Vagina (tissue), 2 donors: ENCODE measurements at regions not wholly inside any gene's neighbourhood (a gene's known extent, or its start where the extent isn't known, plus 50 kb on each side); places are given as distances from the start of the nearest gene placed in this dataset.

ENCODE experiments used
- DNase-seq, 2 donors: peaks; one replicate each; pipeline ENCODE4 v3.0.0-alpha.2; 2017; ENCODE audit errors: extremely low spot score in 2 of 2
- H3K27ac ChIP-seq: fragments of 200-600 bp; sonication (generic); one replicate; pipeline ENCODE4 v1.5.1; 2019
- H3K27me3 ChIP-seq: fragments of 200-600 bp; sonication (generic); one replicate; pipeline ENCODE4 v1.5.1; 2019
- H3K36me3 ChIP-seq, 2 donors: fragments of 200-600 bp; sonication (generic); one replicate each; pipeline ENCODE4 v1.5.1; 2017 to 2019
- H3K4me1 ChIP-seq: fragments of 200-600 bp; sonication (generic); one replicate; pipeline ENCODE4 v1.5.1; 2019
- H3K4me3 ChIP-seq, 2 donors: fragments of 200-600 bp; sonication (generic); 1 replicate in 1 of 2; 2 replicates in 1 of 2; pipeline ENCODE4 v1.5.1; 2016 to 2019
- H3K9me3 ChIP-seq: fragments of 200-600 bp; sonication (generic); one replicate; pipeline ENCODE4 v1.5.1; 2019
- POLR2A ChIP-seq, 2 donors: fragments of 450-650 bp; IDR thresholded peaks; one replicate each; pipeline ENCODE4 v1.6.1; 2017; ENCODE audit warnings: antibody characterized with exemption in 2 of 2, mild to moderate bottlenecking in 2 of 2, moderate library complexity in 2 of 2
- POLR2AphosphoS5 ChIP-seq, 2 donors: sonication (generic); formaldehyde crosslinking; IDR thresholded peaks; one replicate each; pipeline ENCODE4 v1.9.0; 2017; ENCODE audit warnings: antibody characterized with exemption in 2 of 2, mild to moderate bottlenecking in 2 of 2, low read depth in 1 of 2; ENCODE audit not compliant: insufficient read depth in 1 of 2
- intact Hi-C: fragments of 100-400 bp; cut with DNase I; formaldehyde crosslinking; loops from one replicate; pipeline ENCODE4 v1.15.1; 2023
- TF ChIP-seq, protein P1 (sequence below), 3 experiments: fragments of 450-650 bp in 2 of 3; fragments of 200-600 bp in 1 of 3; sonication (generic) in 1 of 3; IDR thresholded peaks; one replicate each; pipeline ENCODE4 v1.5.1; 2017 to 2019; ENCODE audit warnings: antibody characterized with exemption in 3 of 3, mild to moderate bottlenecking in 2 of 3, moderate library complexity in 2 of 3

DNA sequence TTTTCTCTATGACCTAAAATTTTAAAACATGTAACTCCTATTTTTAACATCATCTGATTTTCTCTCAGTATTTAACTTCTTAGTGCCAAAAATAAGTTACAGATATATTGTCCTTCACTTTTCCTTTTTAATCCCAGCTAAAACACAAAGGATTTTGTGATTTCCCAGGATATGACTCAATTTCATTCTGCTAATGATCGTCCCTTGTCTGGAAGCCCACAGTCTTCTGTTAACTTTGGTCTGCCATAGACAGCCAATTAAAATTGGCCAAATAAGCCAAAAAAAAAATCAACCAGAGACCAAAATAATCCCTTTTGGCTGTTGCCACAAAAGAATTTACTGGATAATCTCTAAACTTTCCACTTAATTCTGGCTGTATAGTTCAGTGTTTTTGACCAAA lies 124.5 kb upstream of the FST start:
- Histone ChIP-seq H3K4me3 (no peak overlapping the region), H3K9me3 (no peaks in the 10 kb centered on the region), H3K4me1 (no peaks in the 10 kb centered on the region), H3K36me3 (no peaks in the 10 kb centered on the region), H3K27ac (no peak overlapping the region), H3K27me3 (no peaks in the 10 kb centered on the region)
- intact Hi-C loops, result no loop called here
- TF ChIP-seq POLR2AphosphoS5 (IDR thresholded peaks at IDR 0.05; ENCODE audit: insufficient read depth in 1 of 2, low read depth in 1 of 2) (no peak), POLR2A (IDR thresholded peaks at IDR 0.05) (no peak)
- TF ChIP-seq, protein P1, sequence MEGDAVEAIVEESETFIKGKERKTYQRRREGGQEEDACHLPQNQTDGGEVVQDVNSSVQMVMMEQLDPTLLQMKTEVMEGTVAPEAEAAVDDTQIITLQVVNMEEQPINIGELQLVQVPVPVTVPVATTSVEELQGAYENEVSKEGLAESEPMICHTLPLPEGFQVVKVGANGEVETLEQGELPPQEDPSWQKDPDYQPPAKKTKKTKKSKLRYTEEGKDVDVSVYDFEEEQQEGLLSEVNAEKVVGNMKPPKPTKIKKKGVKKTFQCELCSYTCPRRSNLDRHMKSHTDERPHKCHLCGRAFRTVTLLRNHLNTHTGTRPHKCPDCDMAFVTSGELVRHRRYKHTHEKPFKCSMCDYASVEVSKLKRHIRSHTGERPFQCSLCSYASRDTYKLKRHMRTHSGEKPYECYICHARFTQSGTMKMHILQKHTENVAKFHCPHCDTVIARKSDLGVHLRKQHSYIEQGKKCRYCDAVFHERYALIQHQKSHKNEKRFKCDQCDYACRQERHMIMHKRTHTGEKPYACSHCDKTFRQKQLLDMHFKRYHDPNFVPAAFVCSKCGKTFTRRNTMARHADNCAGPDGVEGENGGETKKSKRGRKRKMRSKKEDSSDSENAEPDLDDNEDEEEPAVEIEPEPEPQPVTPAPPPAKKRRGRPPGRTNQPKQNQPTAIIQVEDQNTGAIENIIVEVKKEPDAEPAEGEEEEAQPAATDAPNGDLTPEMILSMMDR (IDR thresholded peaks at IDR 0.05), result no peak
- no peak for DNase-seq

DNA sequence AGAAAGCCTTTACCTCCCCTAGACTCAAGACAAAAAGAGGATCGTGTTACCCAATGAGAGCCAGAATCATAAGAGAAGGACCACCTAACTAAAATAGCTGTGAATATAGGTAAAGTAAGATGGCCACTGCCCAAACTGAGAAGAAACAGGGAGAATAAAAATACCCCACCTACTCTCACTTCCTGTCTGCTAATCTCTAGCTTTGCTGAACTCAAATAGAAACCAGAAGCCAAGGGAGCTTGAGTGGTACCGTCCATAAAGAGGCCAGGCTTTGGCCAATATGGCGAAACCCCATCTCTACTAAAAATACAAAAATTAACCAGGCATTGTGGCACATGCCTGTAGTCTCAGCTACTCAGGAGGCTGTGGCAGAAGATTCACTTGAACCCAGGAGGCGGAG lies 123.0 kb upstream of the FST start:
- no peaks in the 10 kb centered on the region for H3K27me3 ChIP-seq
- no peak overlapping the region for H3K27ac ChIP-seq
- intact Hi-C loops, result no loop called here
- H3K4me3 ChIP-seq, result no peak overlapping the region
- no peaks in the 10 kb centered on the region for H3K9me3 ChIP-seq
- H3K36me3 ChIP-seq, result no peaks in the 10 kb centered on the region
- H3K4me1 ChIP-seq, result no peaks in the 10 kb centered on the region
- DNase-seq, result no peak
- TF ChIP-seq, protein P1 (IDR thresholded peaks at IDR 0.05), result no peak
- no peak for TF ChIP-seq POLR2AphosphoS5 (IDR thresholded peaks at IDR 0.05; ENCODE audit: insufficient read depth in 1 of 2, low read depth in 1 of 2)
- TF ChIP-seq POLR2A (IDR thresholded peaks at IDR 0.05), result no peak

DNA sequence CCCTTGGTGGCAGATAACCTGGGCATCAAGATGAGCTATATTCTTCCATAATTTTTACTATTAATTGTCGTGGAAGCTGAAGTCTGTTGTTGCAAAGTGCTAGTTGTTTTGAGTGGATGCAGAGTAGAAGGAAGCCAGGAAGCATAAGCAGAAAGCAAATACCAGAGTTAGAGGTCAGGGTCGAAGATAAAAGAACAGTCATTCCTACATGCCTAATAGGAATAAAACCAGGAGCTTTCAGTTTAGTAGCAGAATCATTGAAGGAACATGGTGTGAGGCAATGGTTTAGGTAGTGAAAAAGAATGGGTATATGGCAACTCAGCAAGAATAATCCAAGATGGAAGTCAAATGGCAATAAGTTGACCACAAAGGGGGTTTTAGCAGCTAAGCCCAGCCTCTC lies 121.6 kb upstream of the FST start:
- no peak for DNase-seq
- no peak overlapping the region for H3K4me3 ChIP-seq
- no peaks in the 10 kb centered on the region for H3K4me1 ChIP-seq
- intact Hi-C loops, result no loop called here
- H3K36me3 ChIP-seq, result no peaks in the 10 kb centered on the region
- H3K9me3 ChIP-seq, result no peaks in the 10 kb centered on the region
- TF ChIP-seq, protein P1 (IDR thresholded peaks at IDR 0.05), result no peak
- TF ChIP-seq POLR2A (IDR thresholded peaks at IDR 0.05), result no peak
- TF ChIP-seq POLR2AphosphoS5 (IDR thresholded peaks at IDR 0.05; ENCODE audit: insufficient read depth in 1 of 2, low read depth in 1 of 2), result no peak
- no peak overlapping the region for H3K27ac ChIP-seq
- H3K27me3 ChIP-seq, result no peaks in the 10 kb centered on the region

DNA sequence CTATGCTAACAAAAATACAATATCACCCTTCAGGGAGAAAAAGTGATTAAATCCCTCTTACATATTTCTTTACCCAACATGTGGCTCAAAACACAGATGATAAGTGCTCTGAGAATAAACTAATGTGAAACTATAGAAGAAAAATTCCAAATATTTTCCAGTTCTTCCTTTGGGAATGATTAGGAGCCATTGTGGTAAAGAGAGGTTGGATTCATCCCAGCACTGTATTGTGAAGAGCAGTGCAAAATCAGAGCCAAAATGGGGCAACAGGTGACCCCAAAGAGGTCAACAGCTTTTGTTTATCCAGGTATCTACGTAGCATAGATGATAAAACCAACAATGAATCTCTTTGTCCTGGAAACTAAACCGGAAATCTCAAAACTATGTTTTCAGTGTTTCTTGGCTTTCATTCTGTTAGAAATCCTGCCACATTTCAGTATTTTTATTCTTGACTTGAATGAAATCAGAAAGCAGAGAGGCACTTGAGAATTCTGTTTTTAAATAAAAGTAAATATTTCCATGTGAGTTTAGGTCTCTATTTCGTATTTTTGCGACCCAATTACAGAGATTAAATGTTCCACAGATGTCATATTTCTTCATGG lies 120.4 kb upstream of the FST start:
- no peak for DNase-seq
- Histone ChIP-seq H3K4me3 (no peak overlapping the region), H3K27me3 (no peaks in the 10 kb centered on the region), H3K9me3 (no peaks in the 10 kb centered on the region), H3K4me1 (no peaks in the 10 kb centered on the region), H3K27ac (no peak overlapping the region), H3K36me3 (no peaks in the 10 kb centered on the region)
- TF ChIP-seq POLR2A (IDR thresholded peaks at IDR 0.05), result no peak
- no peak for TF ChIP-seq POLR2AphosphoS5 (IDR thresholded peaks at IDR 0.05; ENCODE audit: insufficient read depth in 1 of 2, low read depth in 1 of 2)
- TF ChIP-seq, protein P1 (IDR thresholded peaks at IDR 0.05), result no peak
- intact Hi-C loops, result no loop called here

DNA sequence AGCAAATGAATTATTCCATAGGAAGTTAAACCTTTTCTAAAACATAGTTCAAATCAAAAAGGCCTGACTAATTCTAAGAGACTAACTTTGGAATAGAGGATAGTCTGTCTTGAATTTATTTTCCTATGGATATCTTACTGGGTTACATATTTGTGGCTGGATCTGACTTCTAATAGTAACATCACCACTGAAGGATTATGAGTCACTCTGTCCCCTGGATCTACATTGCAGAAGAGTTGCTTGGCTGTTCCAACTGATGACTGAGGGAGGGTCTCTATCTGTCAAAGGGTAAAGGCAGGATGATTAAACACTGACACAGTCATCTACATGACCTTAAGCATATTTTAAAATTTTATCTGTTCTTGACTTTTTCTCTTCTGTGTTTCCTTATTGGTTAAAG lies 119.6 kb upstream of the FST start:
- no peaks in the 10 kb centered on the region for H3K27me3 ChIP-seq
- DNase-seq, result no peak
- intact Hi-C loops, result no loop called here
- H3K4me3 ChIP-seq, result no peak overlapping the region
- no peaks in the 10 kb centered on the region for H3K36me3 ChIP-seq
- no peaks in the 10 kb centered on the region for H3K9me3 ChIP-seq
- no peak overlapping the region for H3K27ac ChIP-seq
- no peaks in the 10 kb centered on the region for H3K4me1 ChIP-seq
- TF ChIP-seq, protein P1 (IDR thresholded peaks at IDR 0.05), result no peak
- no peak for TF ChIP-seq POLR2AphosphoS5 (IDR thresholded peaks at IDR 0.05; ENCODE audit: insufficient read depth in 1 of 2, low read depth in 1 of 2)
- no peak for TF ChIP-seq POLR2A (IDR thresholded peaks at IDR 0.05)
